HG03575 (cell line): ENCODE measurements at regions not wholly inside any gene's neighbourhood (a gene's known extent, or its start where the extent isn't known, plus 50 kb on each side); places are given as distances from the start of the nearest gene placed in this dataset.
"Not testable (repeated sequence)": the region's sequence is repeated elsewhere in the genome, so short reads cannot be mapped to it uniquely, and the experiment has no call there.

Experiments used
- ATAC-seq: cut with Tn5 transposase; IDR thresholded peaks from one replicate; pipeline ENCODE4 v1.9.1; 2021; ENCODE audit not compliant: unreplicated experiment, insufficient number of reproducible peaks, low FRiP score; ENCODE audit errors: extremely low read depth

DNA sequence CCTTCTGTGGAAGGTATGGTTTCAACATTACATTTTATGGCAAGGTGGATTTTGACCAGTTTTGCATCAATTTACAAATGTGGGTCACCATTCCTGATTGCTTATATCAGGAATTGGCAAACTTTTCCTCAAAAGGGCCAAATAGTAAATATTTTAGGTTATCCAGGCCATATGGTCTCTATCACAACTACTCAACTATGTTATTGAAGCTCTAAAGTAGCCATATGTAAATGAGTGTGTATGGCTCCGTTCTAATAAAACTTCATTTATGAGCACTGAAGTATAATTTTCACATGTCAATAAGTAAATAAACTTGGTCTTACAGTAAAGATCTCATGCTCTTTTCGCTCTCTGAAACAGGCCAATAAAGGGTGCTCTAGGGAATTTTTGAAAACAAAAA lies 362.7 kb upstream of the SASH1 start:
- ATAC-seq: no peak

- no peak for ATAC-seq
Measured at GRCh38 chr6:147983581-147984366, 358.9 kb upstream of the SASH1 start.

DNA sequence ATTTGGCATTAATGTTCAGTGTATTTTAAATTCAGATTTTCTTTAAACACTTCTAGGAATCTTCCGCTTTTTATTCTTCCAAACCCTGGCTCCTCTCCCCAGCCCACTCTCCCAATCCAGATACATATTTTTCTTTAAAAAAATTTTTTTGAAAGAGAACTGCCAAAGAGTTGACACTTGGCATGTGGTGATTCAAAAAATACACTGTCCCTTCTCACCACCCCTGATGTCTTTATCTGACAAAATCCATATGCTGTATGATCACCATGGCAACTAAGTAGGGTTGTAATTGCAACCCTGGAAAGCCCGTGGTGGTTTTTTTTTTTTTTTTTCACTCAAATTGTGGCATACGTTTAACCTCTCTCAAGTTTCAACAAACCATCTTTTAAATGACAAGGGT lies 355.8 kb upstream of the SASH1 start:
- ATAC-seq: no peak

- ATAC-seq: no peak
Measured at GRCh38 chr6:147990159-147990558, 352.5 kb upstream of the SASH1 start.

GRCh38 chr6:147991961-147992360 lies 350.7 kb upstream of the SASH1 start:
- no peak for ATAC-seq

- ATAC-seq: no peak
Measured at GRCh38 chr6:147999001-147999540, 343.6 kb upstream of the SASH1 start.

GRCh38 chr6:148001844-148002642 lies 340.6 kb upstream of the SASH1 start:
- ATAC-seq: no peak

DNA sequence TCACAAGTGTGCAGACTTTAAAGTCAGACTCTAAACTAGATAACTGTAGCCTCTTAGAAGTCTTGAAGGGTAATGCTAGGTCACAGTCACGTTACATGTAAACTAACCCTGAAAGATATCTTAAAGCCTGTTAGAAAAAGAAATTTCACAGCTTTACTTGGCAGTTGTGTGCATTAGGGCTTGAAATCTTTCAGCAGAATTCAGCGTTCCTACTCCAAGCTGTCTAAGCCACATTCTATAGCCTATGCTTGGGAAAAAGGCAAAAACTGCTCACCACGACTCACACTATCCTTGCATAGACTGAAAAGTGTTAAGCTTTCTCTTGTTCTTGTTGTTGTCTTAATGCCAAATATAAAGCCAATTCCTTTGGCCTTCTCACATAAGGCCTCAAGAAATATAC lies 338.0 kb upstream of the SASH1 start:
- no peak for ATAC-seq

GRCh38 chr6:148005806-148006205 lies 336.8 kb upstream of the SASH1 start:
- ATAC-seq: no peak

DNA sequence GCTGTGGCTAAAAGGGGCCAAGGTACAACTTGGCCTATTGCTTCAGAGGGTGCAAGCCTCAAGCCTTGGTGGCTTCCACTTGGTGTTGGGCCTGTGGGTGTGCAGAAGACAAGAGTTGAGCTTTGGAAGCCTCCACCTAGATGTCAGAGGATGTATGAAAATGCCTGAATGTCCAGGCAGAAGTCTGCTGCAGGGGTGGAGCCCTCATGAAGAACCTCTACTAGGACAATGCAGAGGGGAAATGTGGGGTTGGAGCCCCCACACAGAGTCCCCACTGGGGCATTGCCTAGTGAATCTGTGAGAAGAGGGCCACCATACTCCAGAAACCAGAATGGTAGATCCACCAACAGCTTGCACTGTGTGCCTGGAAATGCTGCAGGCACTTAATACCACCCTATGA lies 332.1 kb upstream of the SASH1 start:
- not testable (repeated sequence) for ATAC-seq

DNA sequence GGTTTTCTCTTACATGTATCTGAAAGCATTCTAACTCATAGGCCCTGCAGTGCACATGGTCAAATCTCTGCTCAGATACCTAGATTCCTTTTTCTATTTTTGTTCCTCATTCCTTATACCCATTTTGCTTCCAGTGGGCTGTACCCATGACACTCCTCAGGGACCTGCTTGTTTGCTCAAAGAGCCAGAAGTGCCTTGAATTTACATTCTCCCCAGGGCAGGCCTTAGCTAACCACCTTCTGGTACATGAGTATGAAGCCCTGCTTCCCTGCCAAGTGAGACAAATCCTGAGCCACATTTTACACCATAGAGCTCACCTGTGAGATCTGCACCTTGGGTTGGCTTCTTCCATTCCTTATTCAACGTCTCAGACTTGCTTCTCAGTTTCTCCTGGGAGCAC lies 326.6 kb upstream of the SASH1 start:
- no peak for ATAC-seq

GRCh38 chr6:148021165-148021564 lies 321.5 kb upstream of the SASH1 start:
- no peak for ATAC-seq

- ATAC-seq: no peak
Measured at GRCh38 chr6:148021699-148022098, 320.9 kb upstream of the SASH1 start.

GRCh38 chr6:148022279-148022678 lies 320.4 kb upstream of the SASH1 start:
- not testable (repeated sequence) for ATAC-seq

DNA sequence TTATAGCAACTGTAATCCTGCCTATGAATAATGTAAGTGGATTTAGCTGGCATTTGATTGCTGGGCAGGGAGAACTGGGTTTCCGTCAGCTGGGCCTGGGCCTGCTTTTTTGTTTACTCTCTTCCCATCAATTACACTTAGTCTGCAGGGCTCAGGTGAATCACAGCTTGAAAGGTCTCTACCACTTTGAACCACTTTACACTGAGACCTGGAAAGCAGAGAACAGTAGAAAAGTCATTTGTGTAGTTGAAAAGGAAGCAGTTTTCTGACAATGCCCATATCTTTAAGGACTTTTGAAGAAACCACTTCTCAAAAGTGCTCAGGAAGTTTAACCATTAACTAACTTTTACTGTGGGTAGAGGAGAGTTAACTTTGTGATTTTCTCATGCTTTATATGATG lies 315.4 kb upstream of the SASH1 start:
- no peak for ATAC-seq

GRCh38 chr6:148035806-148036390 lies 306.7 kb upstream of the SASH1 start:
- ATAC-seq: no peak

- no peak for ATAC-seq
Measured at GRCh38 chr6:148037496-148037895, 305.1 kb upstream of the SASH1 start.

DNA sequence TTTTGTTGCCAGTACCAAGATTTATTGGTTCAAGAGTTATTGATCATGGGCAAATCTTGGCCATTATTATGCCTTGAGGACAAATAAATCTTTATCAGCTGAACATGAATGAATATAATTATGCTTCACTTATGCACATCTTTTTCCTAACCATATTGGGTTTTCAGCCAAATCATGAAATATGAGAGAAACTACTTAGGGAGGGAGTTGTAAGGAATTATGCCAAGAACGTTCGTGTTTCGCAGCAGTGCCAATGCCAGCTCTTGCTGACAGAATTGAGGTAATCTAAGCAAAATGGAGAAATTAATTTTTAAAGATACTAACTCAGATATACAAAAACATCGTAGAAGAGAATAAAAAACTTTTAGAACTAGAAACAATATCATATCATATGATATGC lies 301.1 kb upstream of the SASH1 start:
- ATAC-seq: no peak

DNA sequence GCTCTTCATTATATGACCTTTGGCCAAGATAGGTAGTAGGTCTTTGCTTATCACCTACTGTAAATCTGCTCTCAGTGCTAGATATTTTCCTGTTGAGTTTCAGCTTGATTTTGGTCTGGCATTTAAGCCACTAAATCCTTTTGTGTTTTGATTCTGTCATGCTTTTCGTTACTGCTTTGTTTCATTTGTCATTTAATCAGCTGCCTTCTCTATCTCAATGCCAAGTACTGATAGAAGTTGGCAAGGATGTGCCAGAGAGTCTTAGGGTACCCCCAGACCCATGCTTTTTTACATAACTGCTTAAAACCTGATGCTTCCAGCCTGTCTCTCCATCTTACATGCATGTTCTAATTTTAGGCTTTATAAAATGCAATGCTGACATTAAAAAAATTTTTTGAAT lies 300.1 kb upstream of the SASH1 start:
- no peak for ATAC-seq

- ATAC-seq: no peak
Measured at GRCh38 chr6:148044261-148044751, 298.3 kb upstream of the SASH1 start.
